ENCODE measurements at regions not wholly inside any gene's neighbourhood (a gene's known extent, or its start where the extent isn't known, plus 50 kb on each side); places are given as distances from the start of the nearest gene placed in this dataset.

DNA sequence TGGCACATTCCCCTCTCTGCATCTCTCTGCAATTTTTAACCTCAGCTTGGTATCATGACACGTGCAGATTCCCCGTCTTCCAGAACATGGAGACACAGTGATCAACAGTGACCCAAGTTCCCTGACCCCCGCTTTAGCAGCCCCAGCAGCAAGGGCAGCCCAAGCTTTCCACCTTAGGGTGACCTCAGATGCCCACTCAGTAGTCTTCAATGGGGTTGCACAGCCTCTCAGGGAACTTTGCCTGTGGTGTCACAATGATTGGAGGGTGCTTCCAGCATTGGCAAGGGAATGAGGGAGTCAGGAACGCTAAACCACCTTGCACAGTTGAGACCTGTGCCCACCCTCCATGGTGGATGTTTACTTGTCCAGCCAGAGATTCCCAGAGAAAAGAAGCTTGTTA is 287.1 kb upstream of the CDH4 start:
- intact Hi-C loops (cut with DNase I) = no loop called here
- no peak for ATAC-seq
- no peak for DNase-seq (ENCODE audit: missing footprints)

DNA sequence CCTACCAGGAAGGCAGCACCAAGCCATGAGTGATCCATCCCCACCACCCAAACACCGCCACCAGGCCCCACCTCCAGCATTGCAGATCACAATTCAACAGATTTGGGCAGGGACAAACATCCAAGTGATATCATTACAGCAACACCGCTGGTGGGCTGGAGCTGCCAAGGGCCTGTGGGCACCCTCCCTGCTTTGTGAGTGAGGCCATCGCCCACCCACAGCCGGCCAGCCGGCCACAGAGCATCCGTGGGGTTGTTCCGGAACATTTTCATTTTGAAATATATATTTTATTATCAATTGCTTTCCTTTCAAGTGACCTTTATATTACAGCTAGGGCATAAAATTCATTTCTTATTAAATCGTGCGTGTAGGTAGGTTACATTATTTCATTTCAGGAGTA is 286.0 kb upstream of the CDH4 start:
- no peak for DNase-seq (ENCODE audit: missing footprints)
- intact Hi-C loops (cut with DNase I) = no loop called here
- no peak for ATAC-seq

DNA sequence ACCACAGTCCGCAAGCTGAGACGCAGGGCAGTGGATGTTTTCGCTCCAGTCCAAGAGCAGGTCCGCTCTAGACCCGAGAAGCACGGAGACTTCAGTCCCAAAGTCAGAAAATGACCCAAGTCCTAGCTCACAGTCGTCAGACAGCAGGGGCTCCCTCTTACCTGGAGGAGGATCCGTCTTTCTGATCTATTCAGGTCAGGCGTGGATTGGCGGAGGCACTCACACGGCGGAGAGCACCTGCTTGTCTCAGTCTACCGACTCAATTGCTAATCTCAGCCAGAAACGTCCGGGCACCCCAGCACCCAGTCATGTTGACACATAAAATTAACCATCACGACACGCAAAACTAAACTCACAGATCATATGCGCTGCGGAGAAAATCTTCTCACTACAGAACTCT is 285.3 kb upstream of the CDH4 start:
- intact Hi-C loops (cut with DNase I) = no loop called here
- ATAC-seq (no peak), DNase-seq (ENCODE audit: missing footprints) (no peak)

DNA sequence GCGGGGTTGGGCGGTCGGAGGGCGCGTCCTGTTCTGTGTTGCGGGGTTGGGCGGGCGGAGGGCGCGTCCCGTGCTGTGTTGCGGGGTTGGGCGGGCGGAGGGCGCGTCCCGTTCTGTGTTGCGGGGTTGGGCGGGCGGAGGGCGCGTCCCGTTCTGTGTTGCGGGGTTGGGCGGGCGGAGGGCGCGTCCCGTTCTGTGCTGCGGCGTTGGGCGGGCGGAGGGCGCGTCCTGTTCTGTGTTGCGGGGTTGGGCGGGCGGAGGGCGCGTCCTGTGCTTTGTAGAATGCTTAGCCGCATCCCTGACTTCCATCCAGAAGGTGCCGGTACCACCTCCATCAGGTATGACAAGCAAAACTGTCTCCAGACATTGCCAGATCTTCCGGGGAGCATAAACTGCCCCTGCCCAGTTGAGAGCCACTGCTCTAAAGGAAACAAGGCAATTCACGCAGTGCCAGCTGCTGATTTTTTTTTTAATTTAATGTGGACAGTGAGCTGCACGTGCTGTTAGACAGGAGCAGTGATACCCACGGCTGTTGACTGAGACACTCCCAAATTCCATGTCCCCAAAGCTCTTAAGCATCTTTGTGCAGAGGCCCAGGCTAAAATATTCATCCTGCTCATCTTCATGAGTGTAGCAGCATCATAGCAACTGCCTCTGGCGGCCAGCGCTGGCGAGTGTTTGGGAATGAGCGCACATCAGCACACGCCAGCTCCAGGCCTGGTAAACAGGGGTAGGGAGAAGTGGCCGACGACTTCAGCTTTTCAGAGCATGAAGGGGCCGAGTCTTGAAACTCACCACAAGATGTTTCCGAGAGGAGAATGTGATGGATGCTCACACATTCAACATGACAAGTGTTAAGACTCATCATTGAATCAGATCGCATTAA is 284.4 kb upstream of the CDH4 start:
- ATAC-seq = no peak
- no peak for DNase-seq (ENCODE audit: missing footprints)
- intact Hi-C loops (cut with DNase I) = no loop called here

DNA sequence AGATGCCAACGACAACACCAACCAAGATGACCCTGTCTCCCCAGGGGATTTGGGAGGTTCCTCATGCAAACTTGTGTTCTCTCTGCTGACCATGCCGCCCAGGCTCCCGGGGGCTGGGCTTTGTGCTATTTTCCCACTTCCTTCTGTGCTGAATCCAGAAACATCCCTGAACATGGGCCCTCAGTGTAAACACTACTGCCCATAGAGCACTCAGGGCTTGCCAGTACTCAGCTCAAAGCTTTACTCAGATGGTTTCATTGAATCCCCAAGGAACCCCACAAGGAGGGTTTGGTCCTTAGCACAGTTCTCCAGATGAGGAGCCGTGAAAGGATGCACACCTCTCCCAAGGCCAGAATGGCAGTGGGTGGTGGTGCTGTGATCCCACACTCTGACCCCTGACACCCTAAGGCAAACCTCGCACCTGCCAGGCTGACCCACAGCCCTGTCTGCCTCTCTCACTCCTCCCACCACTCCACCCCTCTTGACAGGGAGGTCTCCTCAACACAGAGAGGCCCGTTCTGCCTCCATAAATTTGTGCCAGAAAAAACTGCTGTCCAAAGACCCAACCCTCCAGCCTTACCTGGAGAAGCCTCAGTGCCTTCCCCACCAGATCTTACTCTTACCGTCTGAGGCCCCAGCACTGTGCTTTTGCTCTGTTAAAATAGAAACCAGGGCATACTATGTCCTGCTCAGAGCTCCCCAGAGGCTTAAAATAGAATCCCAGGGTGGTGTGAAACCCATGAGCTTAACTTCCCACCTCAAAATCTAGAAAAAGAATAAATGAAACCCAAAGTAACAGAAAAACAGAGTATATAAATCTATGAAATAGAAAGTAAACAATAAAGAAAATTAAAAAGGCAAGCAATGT is 283.0 kb upstream of the CDH4 start:
- ATAC-seq (no peak), DNase-seq (ENCODE audit: missing footprints) (no peak)
- intact Hi-C loops (cut with DNase I) = no loop called here

DNA sequence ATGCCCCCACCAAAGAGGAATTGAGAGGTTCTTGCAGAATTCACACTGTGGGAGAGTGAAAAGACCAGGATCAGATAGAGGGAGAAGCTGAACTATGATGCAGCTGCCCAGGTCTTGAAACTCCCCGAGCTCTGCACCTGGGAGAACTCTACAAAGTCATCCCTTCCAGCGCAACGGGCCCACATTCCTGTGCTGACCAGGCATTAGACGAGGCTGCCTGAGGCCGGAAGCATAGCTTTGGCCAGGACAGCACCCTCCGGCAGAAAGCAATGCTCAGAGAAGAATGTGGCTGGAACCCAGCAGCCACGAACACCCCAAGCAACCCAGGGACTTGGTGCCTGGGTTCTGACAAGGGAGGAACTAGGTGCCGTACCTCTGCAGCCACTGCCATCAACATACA is 281.5 kb upstream of the CDH4 start:
- DNase-seq (ENCODE audit: missing footprints) (no peak), ATAC-seq (no peak)
- intact Hi-C loops (cut with DNase I) = no loop called here

DNA sequence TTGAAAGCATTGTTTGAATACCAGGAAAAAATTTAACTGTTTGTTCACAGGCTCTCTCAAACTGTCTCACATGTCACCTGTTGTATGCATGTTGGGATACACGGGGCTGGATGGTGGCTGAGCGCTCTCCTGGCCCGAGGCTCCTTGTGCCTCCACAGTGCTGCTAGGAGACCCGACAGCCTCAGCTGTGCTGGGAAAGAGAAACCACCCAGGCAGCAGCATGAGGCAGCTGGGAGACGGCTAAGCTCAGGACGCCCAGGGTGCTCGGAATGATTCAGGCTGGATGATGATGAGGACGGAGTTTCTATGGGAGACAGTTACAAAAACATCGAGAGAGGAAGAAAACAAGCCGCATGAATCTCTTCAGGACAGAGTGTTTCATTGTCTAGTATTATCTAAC is 278.0 kb upstream of the CDH4 start:
- intact Hi-C loops (cut with DNase I) = no loop called here
- ATAC-seq (no peak), DNase-seq (ENCODE audit: missing footprints) (no peak)

DNA sequence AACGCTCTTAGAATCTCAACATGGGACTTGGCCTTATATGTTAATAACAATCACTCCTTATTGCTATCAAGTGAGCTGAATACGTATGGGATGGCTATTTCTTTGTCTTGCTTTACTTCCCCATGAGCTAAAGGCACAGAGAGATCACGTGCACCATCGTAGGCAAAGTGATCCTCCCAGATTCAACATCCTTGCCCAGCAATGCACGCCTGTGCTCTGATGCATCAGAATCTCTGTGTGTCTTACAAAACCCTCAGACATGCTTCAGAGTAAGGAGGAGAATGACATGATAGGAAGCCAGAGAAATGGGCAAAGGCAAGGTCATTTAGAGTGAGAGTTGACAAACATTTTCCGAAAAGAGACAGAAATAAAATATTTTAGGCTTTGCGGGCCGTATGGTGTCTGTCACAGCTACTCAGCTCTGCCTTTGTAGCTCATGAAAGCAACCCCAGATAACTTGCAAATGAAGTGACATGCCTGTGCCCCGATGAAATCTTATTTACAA is 277.6 kb upstream of the CDH4 start:
- ATAC-seq (no peak), DNase-seq (ENCODE audit: missing footprints) (no peak)
- intact Hi-C loops (cut with DNase I) = no loop called here

DNA sequence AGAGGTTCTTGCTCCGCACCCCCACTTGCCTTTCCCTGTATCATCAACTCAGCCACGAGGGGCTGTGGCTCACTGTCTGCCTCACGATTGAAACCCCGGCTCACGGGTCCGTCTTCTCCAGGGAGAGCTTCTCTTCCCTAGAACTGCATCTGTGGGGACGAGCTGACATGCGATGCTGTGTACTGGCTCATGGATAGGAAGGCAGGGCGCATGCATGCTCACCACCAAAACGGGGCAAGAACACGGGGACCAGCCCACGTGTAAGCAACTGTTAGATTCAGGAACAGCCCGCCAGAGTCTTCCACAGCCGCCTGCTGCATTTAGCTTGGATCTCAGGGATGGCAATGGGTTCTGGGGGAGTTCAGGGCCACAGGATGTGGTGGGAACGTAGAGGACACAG is 275.9 kb upstream of the CDH4 start:
- intact Hi-C loops (cut with DNase I) = no loop called here
- DNase-seq (ENCODE audit: missing footprints) (no peak), ATAC-seq (no peak)

DNA sequence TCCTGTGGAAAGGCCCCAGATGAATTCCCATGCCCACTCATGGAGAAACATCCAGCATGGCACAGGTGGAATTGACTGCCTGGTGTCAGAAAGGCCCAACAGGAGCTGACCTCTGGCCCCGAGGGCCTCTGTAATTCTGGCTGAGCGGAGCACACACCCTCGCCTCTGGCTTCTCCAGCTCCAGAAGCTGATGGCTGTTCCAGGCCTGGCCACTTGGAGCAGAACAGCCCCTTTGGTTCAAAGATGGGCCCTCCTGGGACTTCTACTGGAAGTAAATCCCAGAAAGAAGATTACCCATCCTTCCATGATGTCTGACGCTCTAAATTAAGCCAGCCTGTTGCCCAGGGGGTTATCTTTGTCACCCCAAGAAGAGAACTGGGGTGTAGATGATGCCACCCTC is 275.1 kb upstream of the CDH4 start:
- intact Hi-C loops (cut with DNase I) = no loop called here
- DNase-seq (ENCODE audit: missing footprints) = no peak
- ATAC-seq = no peak

DNA sequence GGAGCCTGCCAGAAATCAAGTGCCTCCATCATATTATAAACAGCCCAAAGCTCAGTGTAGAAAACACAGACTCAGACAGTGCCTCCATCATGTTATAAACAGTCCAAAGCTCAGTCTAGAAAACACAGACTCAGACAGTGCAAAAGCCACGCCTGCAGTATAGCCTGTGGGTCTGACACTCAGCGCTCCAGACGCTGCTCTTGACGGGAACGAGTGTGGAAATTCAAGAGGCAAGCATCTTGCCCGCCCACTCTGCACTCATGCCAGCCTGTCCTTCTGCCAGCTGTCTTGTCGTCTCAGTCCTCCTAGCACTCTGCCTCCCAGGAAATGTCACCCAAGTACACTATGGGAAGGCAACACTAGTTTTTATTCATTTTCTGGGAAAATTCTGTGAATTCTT is 274.2 kb upstream of the CDH4 start:
- DNase-seq (ENCODE audit: missing footprints) (no peak), ATAC-seq (no peak)
- intact Hi-C loops (cut with DNase I) = no loop called here

DNA sequence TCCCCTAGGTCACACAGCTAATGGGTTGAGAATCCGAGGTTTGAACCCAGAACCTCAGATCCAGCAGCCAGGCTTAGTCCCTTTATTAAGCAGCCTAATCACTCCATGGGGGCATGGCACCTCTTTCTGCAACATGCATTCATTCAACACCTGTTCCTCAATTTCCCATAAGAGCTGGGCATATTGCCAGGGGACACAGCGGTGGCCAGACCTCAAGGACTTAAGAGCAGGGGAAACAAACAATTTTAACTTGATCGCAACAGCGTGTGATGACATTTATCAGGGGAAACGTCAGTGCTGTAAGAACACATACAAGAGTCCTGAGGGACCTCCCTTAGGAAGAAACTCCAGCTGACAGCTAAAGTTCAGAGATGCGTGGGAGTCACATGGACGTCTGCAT is 267.4 kb upstream of the CDH4 start:
- no peak for DNase-seq (ENCODE audit: missing footprints)
- no peak for ATAC-seq
- intact Hi-C loops (cut with DNase I) = no loop called here

DNA sequence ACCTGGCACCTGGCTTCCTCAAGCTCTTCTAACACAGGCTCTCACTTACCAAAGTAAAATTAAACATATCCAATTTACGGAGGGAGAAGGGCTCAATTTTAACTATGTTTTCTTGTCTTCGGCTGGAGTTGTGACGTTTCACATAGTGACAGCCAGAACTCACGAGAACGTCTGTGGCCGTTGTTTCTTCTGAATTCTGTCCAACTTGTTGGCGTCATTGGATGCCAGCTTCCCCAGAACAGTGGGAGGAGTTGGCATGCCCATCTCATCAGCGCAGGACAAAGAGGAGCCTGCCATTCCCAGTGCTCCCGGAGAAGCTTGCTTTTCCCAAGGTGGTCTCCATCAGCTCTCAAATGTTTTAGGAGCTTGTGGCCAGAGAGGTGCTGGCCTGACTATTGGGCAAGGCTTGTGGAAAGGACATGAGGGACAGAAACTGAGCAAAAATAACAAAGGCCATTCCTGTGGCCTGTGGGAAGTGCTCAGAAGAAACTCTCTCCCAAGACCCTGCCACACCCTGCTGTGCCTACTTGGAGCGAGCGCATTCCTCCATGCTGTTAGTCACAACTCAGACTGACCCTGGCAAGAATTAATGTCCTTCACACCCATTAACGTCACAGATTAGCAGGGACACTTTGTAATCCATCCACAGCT is 265.4 kb upstream of the CDH4 start:
- intact Hi-C loops (cut with DNase I) = no loop called here
- no peak for ATAC-seq

DNA sequence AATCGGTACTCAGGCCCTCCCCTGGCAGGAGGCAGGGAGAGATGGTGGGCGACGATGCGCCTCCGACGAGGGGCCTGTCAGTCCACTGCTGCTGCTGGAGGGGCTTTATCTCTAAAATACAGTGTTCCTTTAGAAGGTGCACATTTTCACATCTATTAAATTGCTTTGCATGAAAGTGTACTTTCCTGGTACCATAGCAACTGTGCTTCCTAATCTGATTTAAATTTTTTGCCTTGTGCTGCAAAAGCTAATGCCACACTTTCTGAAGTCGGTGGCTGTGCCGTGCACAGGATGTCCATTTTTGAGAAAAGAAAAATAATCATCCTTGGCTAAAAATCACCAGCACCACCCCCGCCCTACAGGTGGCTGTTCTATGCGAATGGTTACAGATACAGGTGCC is 262.0 kb upstream of the CDH4 start:
- intact Hi-C loops (cut with DNase I) = no loop called here
- ATAC-seq (no peak), DNase-seq (ENCODE audit: missing footprints) (no peak)

More for the DNA sequence above, 265.4 kb upstream of the CDH4 start:
- DNase-seq (ENCODE audit: missing footprints) = no peak

DNA sequence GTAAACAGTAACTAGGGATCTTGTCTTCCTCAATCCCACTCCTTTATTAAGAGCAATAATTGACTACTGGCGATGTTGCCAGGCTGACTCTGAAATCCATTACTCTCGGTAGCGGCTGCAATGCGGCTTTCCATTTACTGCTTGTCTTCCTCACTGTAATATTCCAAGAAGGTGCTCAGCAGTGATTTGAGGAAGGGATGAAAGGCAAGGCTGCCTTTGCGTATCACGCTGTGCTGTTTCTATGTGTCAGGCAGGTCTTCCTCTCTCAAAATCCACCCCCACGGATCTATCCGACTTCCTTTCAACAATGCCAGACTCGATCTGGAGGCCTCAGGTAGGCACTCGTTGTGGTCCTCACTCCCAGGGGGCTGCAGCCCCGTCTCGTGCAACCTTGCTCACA is 261.4 kb upstream of the CDH4 start:
- DNase-seq (ENCODE audit: missing footprints) = no peak
- intact Hi-C loops (cut with DNase I) = no loop called here
- no peak for ATAC-seq

DNA sequence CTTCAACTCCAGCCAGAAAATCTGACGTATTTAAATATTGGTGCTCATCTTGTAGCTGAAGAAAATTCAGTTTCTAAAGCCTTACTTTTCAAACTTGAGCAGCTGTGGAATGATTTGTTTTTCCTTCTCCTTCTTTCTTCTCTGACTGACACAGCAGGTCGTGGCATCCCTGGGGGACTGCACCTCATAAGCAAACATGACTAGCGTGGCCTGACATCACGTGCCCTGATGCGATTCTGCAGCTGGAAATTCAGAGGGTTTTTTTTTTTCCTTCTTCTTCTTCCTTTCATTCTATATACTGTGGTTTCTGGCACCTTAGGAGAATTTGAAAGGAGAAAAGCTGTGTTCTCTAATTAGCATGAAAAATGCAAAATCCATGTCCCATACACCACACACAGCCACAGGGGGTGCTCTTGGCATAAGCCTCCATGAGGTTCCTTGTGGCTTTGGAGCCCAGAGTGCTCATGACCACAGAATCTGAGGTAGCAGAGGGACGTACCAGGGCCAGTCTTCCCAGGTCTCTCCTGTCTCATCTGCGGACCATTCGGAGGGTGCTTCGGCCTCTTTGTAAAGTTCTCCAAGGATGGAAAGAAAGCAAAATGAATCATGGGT is 258.5 kb upstream of the CDH4 start:
- DNase-seq (ENCODE audit: missing footprints) = no peak
- no peak for ATAC-seq
- intact Hi-C loops (cut with DNase I) = no loop called here

DNA sequence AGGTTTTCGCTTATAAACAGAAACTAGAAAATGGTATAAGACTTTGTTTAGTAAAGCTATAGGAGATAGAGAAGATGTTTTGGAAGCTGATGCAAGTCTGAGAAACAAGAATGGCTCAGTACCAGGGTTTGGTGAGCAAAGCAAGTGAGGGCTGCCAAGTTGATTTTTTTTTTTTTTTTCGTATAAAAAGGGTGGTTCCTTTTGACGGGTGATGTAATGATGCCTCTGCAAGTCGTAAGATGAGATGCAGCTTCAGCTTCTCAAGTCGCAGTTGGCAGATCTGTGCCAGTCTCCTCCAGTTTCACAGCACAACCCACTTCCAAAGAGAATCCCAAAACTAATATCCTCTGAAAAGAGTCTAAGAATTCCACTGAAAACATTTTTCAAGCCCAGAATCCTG is 252.8 kb upstream of the CDH4 start:
- intact Hi-C loops (cut with DNase I) = no loop called here
- DNase-seq (ENCODE audit: missing footprints) = no peak
- ATAC-seq = no peak

DNA sequence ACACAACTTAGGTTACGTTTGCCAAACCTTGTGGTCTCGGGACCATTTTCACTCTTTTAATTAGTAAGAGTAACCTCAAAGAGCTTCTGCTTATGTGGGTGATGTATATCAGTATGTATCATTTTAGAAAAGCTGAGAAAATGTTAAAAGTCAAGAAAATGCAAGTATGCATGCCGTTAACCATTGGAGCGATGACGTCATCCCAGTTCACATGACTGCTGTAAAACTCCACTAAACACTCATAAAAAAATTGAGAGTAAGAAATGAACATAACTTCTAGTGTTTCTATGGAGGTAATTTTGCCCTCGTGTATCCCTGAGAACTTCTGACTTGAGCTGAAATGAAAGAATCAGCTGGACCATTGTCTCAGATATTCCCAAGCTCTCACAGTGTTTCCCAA is 250.0 kb upstream of the CDH4 start:
- intact Hi-C loops (cut with DNase I) = no loop called here
- DNase-seq (ENCODE audit: missing footprints) (no peak), ATAC-seq (no peak)

DNA sequence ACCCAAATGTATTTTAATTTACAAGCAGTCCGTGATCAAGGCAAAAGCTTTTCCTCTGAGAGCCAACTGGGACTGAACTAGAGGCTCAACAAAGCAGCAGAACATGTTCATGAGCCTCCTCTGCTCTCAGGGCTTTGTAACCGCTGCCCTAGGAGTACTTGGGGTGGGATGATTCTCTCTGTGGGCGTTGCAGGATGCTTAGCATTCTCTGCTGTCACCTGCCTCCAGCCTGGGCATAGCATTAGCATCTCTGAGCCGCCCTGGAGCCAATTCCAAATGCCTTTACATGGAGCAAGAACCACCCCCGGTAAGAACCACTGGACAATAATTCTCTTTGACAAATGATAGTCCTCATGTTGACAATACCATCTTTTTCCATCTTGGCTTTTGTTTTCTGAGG is 237.6 kb upstream of the CDH4 start:
- intact Hi-C loops (cut with DNase I) = no loop called here
- no peak for DNase-seq (ENCODE audit: missing footprints)
- no peak for ATAC-seq

All from Right ventricle myocardium inferior (tissue), 1 donor.